ENCODE measurements at regions not wholly inside any gene's neighbourhood (a gene's known extent, or its start where the extent isn't known, plus 50 kb on each side); places are given as distances from the start of the nearest gene placed in this dataset.

DNA sequence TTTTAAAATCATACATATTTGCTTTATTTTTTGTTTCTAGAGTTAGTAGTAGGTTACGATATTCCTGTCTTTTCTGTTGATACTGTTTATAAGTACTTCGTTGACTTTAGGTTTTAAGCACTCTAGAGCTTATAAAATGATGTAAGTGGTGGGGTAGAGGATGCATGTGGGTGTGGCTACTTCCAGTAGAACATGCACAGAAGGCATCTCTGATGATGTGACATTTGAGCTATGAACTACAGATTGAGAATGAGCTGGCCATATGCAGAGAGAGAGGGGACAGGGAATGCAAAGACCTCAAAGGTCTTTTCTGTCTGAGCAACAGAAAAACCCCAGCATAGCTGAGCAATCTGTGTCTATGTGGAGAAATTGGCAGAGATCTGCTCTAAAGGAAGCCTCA is 233.9 kb upstream of the STAC start:
- TF ChIP-seq EZH2 (IDR thresholded peaks at IDR 0.05) (no peak), POLR2AphosphoS5 (IDR thresholded peaks at IDR 0.05; ENCODE audit: borderline replicate concordance, low read depth, low read length) (no peak)
